Ishikawa (cell line): ENCODE measurements at regions not wholly inside any gene's neighbourhood (a gene's known extent, or its start where the extent isn't known, plus 50 kb on each side); places are given as distances from the start of the nearest gene placed in this dataset.

ENCODE experiments used
- CEBPB ChIP-seq: IDR thresholded peaks from 2 replicates; pipeline ENCODE4 v1.6.1; 2012
- CREB1 ChIP-seq: IDR thresholded peaks from 2 replicates; pipeline ENCODE4 v1.6.1; 2012; ENCODE audit warnings: low read depth
- EGR1 ChIP-seq: IDR thresholded peaks from 2 replicates; pipeline ENCODE4 v1.6.1; 2012
- EP300 ChIP-seq: IDR thresholded peaks from 2 replicates; pipeline ENCODE4 v1.6.1; 2012; ENCODE audit warnings: borderline replicate concordance
- FOXM1 ChIP-seq: IDR thresholded peaks from 2 replicates; pipeline ENCODE4 v1.6.1; 2012; ENCODE audit warnings: low read depth, borderline replicate concordance
- NFIC ChIP-seq: IDR thresholded peaks from 2 replicates; pipeline ENCODE4 v1.6.1; 2012
- RAD21 ChIP-seq: IDR thresholded peaks from 2 replicates; pipeline ENCODE4 v1.6.1; 2012; ENCODE audit warnings: low read depth
- TAF1 ChIP-seq: IDR thresholded peaks from 2 replicates; pipeline ENCODE4 v1.6.1; 2012; ENCODE audit warnings: low read depth, mild to moderate bottlenecking
- TCF12 ChIP-seq: IDR thresholded peaks from 2 replicates; pipeline ENCODE4 v1.6.1; 2012; ENCODE audit warnings: low read depth
- TEAD4 ChIP-seq: IDR thresholded peaks from 2 replicates; pipeline ENCODE4 v1.6.1; 2012
- YY1 ChIP-seq: IDR thresholded peaks from 2 replicates; pipeline ENCODE4 v1.6.1; 2012; ENCODE audit warnings: low read depth
- ZBTB7A ChIP-seq: IDR thresholded peaks from 2 replicates; pipeline ENCODE4 v1.6.1; 2012; ENCODE audit warnings: low read depth
- TF ChIP-seq, protein P1 (sequence below): IDR thresholded peaks from 2 replicates; pipeline ENCODE4 v1.6.1; 2012
- TF ChIP-seq, protein P2 (sequence below): IDR thresholded peaks from 2 replicates; pipeline ENCODE4 v1.6.1; 2012
- TF ChIP-seq, protein P3 (sequence below): IDR thresholded peaks from 2 replicates; pipeline ENCODE4 v1.6.1; 2012; ENCODE audit warnings: low read depth, mild to moderate bottlenecking

DNA sequence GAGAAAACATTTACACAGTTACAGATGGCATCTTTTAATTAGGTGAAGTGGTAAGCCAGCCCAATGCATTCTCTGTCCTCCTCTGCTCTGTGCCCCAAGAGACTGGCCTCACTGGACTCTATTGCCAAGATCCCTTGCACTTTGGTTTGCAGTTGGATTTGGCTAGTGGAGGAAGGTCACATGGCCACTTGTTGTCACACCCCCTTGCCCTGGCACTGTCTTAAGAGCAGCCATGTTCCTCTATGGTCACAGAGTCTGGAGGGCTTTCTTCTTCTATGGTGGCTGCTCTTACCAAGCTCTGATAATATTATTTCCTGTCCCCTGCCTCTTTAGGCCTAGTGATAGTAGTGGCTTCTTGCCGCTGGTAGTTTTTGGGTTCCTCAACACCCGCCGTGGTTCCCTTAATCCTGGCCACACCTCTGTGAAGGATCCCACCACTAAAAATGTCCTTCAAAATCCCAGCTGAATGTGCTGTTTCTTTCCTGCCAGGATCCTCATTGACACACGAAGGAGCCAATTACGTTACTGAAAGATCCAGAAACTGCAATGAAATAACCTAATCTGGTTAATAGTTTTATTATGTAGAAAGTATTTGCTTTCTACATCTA, 111.1 kb downstream of the CDC42EP3 start:
- TF ChIP-seq ZBTB7A, result no peak
- TF ChIP-seq, protein P1, sequence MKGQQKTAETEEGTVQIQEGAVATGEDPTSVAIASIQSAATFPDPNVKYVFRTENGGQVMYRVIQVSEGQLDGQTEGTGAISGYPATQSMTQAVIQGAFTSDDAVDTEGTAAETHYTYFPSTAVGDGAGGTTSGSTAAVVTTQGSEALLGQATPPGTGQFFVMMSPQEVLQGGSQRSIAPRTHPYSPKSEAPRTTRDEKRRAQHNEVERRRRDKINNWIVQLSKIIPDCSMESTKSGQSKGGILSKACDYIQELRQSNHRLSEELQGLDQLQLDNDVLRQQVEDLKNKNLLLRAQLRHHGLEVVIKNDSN, result no peak
- no peak for TF ChIP-seq CEBPB
- TF ChIP-seq CREB1, result no peak
- TF ChIP-seq, protein P2, sequence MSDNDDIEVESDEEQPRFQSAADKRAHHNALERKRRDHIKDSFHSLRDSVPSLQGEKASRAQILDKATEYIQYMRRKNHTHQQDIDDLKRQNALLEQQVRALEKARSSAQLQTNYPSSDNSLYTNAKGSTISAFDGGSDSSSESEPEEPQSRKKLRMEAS, result no peak
- no peak for TF ChIP-seq FOXM1
- no peak for TF ChIP-seq EGR1
- no peak for TF ChIP-seq TAF1

DNA sequence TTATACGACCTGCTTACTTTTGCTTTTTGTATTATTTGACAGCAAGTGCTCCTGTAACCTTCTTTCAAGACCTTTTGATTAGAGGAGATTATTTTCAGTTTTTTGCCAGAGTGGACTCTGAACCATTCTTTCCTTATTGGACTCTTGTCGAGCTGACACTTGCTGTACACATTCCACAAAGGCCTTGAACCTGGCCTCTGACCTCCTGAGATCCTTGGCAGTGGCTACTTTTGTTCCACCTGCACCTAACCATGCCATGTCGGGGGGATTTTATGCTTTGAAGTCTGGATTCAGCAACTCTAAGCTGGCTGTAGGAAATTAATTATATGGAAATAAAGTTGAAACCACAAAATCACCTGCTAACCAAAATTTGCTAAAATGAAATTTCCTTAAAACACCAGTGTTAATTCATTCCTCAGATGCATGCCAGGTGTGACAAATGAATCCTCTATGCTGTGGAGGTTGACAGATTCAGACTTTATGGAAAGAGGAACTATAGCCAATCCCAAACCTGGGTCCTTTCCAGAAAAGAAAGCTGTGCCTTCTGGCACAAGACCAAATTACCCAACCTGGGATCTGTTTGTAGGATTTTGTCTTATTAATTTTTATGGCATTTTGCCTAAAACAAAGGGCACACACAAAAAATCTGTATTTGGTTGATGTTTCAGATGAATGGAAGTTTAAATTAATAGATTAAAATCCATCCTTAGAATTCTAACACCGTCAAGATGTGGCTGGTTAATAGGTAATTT, 110.4 kb downstream of the CDC42EP3 start:
- TF ChIP-seq, protein P1, result no peak
- no peak for TF ChIP-seq TCF12
- no peak for TF ChIP-seq TEAD4
- no peak for TF ChIP-seq TAF1
- no peak for TF ChIP-seq RAD21
- TF ChIP-seq EGR1, result no peak
- TF ChIP-seq FOXM1, result no peak
- TF ChIP-seq, protein P2, result no peak

DNA sequence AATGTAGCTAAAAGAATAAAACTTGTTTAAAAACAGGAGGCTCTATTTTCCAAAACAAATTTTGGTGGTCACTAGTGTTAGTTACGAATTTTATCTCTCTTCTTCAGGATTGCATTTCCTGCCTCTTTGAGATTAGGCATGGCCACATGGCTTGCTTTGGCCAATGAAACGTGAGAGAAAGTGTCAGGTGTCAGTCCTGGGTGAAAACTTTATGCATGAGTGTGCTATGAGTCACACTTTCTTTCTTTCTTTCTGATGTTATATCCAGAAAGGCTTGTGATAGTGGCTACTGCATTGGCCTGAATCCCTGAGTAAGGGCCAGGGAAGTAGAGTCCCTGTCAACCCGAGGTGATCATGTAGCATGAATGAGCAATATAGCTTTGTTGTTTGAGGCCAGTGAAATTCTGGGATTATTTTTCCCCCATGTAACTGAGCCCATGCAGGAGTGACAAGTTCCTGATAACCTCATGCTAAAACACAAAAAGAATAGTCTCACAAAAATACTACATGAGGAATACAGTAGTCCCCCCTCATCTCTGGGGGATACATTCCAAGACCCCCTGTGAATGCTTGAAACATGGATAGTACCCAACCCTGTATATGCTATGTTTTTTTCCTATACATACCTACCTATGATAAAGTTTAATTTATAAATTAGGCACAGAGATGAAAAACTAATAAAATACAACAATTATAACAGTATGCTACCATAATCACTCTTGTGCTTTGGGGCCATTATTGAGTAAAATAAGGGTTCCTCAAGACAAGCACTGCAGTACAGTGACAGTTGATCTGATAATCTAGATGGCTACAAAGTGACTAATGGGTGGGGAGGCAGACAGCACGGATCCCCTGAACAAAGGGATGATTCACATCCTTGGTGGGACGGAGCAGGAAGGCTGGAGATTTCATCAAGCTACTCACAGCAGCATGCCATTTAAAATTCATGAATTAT, 109.5 kb downstream of the CDC42EP3 start:
- no peak for TF ChIP-seq TAF1
- no peak for TF ChIP-seq EGR1
- TF ChIP-seq, protein P1, result peak; percentile 94
- TF ChIP-seq RAD21, result no peak
- TF ChIP-seq TCF12, result no peak
- TF ChIP-seq, protein P2, result peak; percentile 41

DNA sequence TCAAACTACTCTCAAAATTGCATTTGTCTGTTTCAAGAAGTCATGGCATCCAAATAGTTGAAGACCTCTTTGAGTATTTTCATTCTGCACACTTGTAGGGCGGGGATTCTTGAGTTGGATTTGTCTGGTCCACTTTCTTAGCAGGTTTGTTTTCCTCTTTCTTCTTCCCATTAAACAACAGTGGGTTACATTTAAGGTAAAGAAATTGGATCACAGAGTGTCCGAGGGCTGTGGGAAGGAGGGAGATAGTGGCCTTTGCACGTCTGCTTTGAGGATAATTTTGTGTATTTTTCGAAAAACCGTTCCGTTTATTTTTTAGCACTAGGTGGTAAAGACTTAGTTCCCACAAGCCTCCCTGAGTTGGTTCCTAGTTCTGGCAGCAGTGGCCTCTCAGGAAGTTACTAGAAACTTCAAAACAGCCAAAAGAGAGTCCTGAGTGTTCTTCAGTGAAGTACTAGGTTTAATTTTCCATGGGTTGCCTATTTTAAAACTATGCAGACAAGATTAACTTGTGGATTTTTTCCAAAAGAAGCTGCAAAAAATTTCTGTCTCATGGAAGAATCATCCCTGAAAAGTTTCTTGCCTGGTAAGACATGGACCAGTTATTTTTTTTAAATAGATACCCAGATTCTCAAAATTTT, 107.9 kb downstream of the CDC42EP3 start:
- no peak for TF ChIP-seq NFIC
- TF ChIP-seq ZBTB7A, result no peak
- no peak for TF ChIP-seq FOXM1
- TF ChIP-seq TEAD4, result no peak
- TF ChIP-seq, protein P2, result no peak
- TF ChIP-seq, protein P1, result no peak
- no peak for TF ChIP-seq RAD21
- TF ChIP-seq YY1, result no peak
- TF ChIP-seq CREB1, result no peak
- TF ChIP-seq EP300, result no peak
- TF ChIP-seq, protein P3, sequence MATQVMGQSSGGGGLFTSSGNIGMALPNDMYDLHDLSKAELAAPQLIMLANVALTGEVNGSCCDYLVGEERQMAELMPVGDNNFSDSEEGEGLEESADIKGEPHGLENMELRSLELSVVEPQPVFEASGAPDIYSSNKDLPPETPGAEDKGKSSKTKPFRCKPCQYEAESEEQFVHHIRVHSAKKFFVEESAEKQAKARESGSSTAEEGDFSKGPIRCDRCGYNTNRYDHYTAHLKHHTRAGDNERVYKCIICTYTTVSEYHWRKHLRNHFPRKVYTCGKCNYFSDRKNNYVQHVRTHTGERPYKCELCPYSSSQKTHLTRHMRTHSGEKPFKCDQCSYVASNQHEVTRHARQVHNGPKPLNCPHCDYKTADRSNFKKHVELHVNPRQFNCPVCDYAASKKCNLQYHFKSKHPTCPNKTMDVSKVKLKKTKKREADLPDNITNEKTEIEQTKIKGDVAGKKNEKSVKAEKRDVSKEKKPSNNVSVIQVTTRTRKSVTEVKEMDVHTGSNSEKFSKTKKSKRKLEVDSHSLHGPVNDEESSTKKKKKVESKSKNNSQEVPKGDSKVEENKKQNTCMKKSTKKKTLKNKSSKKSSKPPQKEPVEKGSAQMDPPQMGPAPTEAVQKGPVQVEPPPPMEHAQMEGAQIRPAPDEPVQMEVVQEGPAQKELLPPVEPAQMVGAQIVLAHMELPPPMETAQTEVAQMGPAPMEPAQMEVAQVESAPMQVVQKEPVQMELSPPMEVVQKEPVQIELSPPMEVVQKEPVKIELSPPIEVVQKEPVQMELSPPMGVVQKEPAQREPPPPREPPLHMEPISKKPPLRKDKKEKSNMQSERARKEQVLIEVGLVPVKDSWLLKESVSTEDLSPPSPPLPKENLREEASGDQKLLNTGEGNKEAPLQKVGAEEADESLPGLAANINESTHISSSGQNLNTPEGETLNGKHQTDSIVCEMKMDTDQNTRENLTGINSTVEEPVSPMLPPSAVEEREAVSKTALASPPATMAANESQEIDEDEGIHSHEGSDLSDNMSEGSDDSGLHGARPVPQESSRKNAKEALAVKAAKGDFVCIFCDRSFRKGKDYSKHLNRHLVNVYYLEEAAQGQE, result no peak
- no peak for TF ChIP-seq EGR1
- no peak for TF ChIP-seq TCF12
- no peak for TF ChIP-seq TAF1
- TF ChIP-seq CEBPB, result no peak

DNA sequence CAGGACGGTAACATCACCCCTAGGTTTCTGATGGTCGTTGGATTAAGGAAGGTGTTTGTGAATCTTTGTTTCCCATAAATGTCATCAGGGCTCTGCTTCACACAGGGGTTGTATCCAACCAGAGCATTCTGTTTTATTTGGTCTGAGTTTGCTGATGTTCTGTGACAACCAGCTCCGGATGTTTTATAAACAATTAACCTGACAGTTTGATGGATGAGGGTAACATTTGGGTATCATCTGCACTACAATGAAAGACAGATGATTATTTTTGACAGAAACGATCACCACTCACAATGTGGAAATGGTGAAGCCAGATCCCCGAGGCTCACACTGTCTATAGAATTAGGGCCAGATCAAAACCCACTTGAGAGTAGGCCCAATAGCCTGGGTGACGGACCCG, 107.1 kb downstream of the CDC42EP3 start:
- TF ChIP-seq YY1 (no peak), CREB1 (no peak), NFIC (no peak), FOXM1 (no peak)
